ENCODE measurements at regions not wholly inside any gene's neighbourhood (a gene's known extent, or its start where the extent isn't known, plus 50 kb on each side); places are given as distances from the start of the nearest gene placed in this dataset.
A peak's percentile ranks its signal among the peaks of the same experiment; 100 is the strongest.

GRCh38 chr7:138289864-138290263 is 170.2 kb upstream of the TRIM24 start:
- Histone ChIP-seq H3K27ac (no peak overlapping the region), H3K4me3 (no peak overlapping the region), H3K9ac (no peak overlapping the region), H3K27me3 (no peaks in the 10 kb centered on the region), H4K20me1 (no peaks in the 10 kb centered on the region), H3K4me2 (no peak overlapping the region), H3K4me1 (peaks cover 5 to 12% (median 9%) of the 10 kb centered on the region in 10 experiments), H3K36me3 (peaks cover 0 to 3% (median 0%) of the 10 kb centered on the region in 11 experiments; a peak in 1 of 22 replicates), H3K9me3 (replicated peaks in 1 of 11) (peaks cover 19 to 31% (median 22%) of the 10 kb centered on the region in 11 experiments)
- TF ChIP-seq Cebpa-rat (IDR thresholded peaks at IDR 0.05), result no peak

- Histone ChIP-seq H3K36me3 (peaks cover 0 to 3% (median 0%) of the 10 kb centered on the region in 11 experiments; a peak in 1 of 22 replicates), H4K20me1 (no peaks in the 10 kb centered on the region; a peak in 1 of 22 replicates), H3K4me2 (no peak overlapping the region), H3K27me3 (no peaks in the 10 kb centered on the region), H3K9me3 (replicated peaks in 1 of 11) (peaks cover 19 to 31% (median 23%) of the 10 kb centered on the region in 11 experiments), H3K4me3 (no peak overlapping the region), H3K4me1 (peaks cover 9 to 21% (median 16%) of the 10 kb centered on the region in 10 experiments), H3K27ac (no peak overlapping the region), H3K9ac (no peak overlapping the region)
- TF ChIP-seq Cebpa-rat (IDR thresholded peaks at IDR 0.05), result no peak
These were observed 167.1 kb upstream of the TRIM24 start for GRCh38 chr7:138292951-138293350.

- H3K27me3 ChIP-seq, result no peaks in the 10 kb centered on the region
- H3K27ac ChIP-seq, result peak overlapping the region in 1 of 11 experiments; percentile 18; a peak in 2 of 22 replicates
- no peaks in the 10 kb centered on the region; a peak in 1 of 22 replicates for H3K36me3 ChIP-seq
- TF ChIP-seq Cebpa-rat (IDR thresholded peaks at IDR 0.05), result no peak
- peaks cover 9 to 21% (median 16%) of the 10 kb centered on the region in 10 experiments for H3K4me1 ChIP-seq
- H3K9ac ChIP-seq, result no peak overlapping the region
- no peak overlapping the region for H3K4me3 ChIP-seq
- peak overlapping the region; percentile 35 to 73 (median 54) for H3K4me2 ChIP-seq
- H4K20me1 ChIP-seq, result no peaks in the 10 kb centered on the region; a peak in 1 of 22 replicates
- H3K9me3 ChIP-seq (replicated peaks in 1 of 11), result peaks cover 7 to 18% (median 9%) of the 10 kb centered on the region in 11 experiments
These were observed 164.9 kb upstream of the TRIM24 start for GRCh38 chr7:138295049-138295637.

DNA sequence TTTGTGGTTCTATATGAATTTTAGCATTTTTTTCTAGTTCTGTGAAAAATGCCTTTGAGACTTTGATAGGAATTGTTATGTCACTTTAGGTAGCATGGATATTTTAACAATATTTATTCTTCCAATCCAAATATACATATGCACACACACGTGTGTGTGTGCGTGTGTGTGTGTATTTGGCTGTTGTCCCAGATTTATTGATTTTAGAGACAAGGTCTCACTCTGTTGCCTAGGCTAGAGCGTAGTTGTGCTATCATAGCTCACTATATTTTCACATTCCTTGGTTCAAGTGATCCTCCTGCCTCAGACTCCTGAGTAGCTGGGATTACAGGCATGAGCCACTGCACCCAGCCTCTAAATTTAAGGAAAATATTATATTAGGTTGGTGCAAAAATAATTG is 162.5 kb upstream of the TRIM24 start:
- Histone ChIP-seq H3K36me3 (no peaks in the 10 kb centered on the region), H3K4me1 (peaks cover 9 to 21% (median 16%) of the 10 kb centered on the region in 10 experiments), H3K4me3 (no peak overlapping the region), H4K20me1 (no peaks in the 10 kb centered on the region; a peak in 1 of 22 replicates), H3K9ac (no peak overlapping the region), H3K4me2 (no peak overlapping the region), H3K27me3 (no peaks in the 10 kb centered on the region), H3K27ac (no peak overlapping the region), H3K9me3 (replicated peaks in 1 of 11) (peaks cover 0 to 9% (median 0%) of the 10 kb centered on the region in 11 experiments; a peak in 3 of 22 replicates)
- TF ChIP-seq Cebpa-rat (IDR thresholded peaks at IDR 0.05), result no peak

DNA sequence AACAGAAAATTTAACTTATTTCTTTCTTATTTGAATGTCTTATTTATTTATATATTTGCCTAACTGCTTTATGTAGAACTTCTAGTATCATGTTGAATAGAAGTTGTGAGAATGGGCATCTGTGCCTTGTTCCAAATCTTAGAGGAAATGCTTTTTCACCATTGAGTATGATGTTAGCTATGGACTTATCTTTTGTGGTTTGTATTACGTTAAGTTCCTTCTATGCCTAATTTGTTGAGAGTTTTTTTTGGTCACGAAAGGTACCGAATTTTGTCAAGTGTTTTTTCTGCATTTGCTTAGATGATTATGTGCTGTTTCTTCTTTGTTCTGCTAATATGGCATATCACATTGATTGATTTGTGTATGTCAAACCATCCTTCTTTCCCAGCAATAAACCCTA is 161.0 kb upstream of the TRIM24 start:
- no peak for TF ChIP-seq Cebpa-rat (IDR thresholded peaks at IDR 0.05)
- Histone ChIP-seq H3K9ac (no peak overlapping the region), H3K4me3 (no peak overlapping the region)

DNA sequence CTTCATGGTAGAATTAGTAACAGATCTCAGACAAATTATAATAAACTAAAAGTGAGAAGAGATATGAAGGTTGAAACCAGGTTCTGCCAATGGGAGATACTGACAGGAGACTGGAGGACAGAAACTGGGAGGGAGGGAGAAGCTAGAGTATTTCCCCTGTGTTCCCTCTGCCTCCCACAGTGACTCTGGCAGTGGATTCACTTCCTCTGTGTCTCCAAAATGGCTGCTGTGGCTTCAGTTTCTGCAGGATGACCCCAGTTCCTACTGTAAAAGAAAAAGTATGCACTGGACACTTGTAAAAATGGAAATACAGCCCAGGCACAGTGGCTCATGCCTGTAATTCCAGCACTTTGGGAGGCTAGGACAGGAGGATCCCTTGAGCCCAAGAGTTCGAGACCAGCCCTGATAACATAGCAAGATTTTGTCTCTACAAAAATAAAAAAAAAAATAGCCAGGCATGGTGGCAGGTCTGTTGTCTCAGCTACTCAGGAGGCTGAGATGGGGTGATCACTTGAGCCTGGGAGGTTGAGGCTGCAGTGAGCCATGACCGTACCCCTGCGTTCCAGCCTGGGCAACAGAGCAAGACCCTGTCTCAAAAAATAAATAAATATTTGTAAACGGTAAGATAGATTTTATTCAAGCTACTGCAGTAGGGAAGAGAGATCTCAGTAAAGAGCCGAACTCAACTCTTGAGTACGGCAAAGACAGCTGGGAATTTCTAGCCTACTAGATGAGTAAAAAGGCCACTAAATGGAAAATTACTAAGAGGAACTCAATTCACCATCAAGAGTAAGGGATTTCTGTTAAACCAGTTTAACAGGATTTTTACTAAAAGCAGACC is 156.6 kb upstream of the TRIM24 start:
- peaks cover 0 to 8% (median 0%) of the 10 kb centered on the region in 11 experiments; a peak in 2 of 22 replicates for H3K9me3 ChIP-seq (replicated peaks in 1 of 11)
- no peak for TF ChIP-seq Cebpa-rat (IDR thresholded peaks at IDR 0.05)
- H3K9ac ChIP-seq, result no peak overlapping the region
- no peaks in the 10 kb centered on the region for H4K20me1 ChIP-seq
- H3K4me2 ChIP-seq, result peak overlapping the region in 2 of 11 experiments; percentile 32 to 45; a peak in 3 of 22 replicates
- peaks cover 0 to 14% (median 0%) of the 10 kb centered on the region in 10 experiments; a peak in 3 of 20 replicates for H3K4me1 ChIP-seq
- H3K36me3 ChIP-seq, result no peaks in the 10 kb centered on the region
- no peak overlapping the region for H3K27ac ChIP-seq
- H3K27me3 ChIP-seq, result no peaks in the 10 kb centered on the region
- H3K4me3 ChIP-seq, result no peak overlapping the region

More for the DNA sequence above, 161.0 kb upstream of the TRIM24 start:
- Histone ChIP-seq H3K4me1 (peaks cover 9 to 30% (median 15%) of the 10 kb centered on the region in 10 experiments), H4K20me1 (no peaks in the 10 kb centered on the region; a peak in 1 of 22 replicates), H3K36me3 (no peaks in the 10 kb centered on the region), H3K27me3 (no peaks in the 10 kb centered on the region), H3K4me2 (no peak overlapping the region), H3K9me3 (replicated peaks in 1 of 11) (peaks cover 0 to 14% (median 0%) of the 10 kb centered on the region in 11 experiments; a peak in 5 of 22 replicates), H3K27ac (no peak overlapping the region)

DNA sequence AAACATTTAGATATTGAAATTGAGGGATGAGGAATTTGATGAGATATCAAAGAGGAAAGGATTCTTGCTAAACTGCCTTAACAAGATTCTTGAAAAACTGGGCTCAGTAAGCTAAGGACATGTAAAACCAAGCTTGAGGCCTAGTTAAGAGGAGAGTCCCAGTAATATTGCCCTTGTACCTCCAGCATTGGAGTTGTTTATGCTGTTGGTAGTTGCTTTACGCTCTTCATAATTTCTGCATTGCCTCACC is 156.1 kb upstream of the TRIM24 start:
- Histone ChIP-seq H3K4me1 (peaks cover 0 to 14% (median 0%) of the 10 kb centered on the region in 10 experiments; a peak in 3 of 20 replicates), H4K20me1 (no peaks in the 10 kb centered on the region), H3K4me2 (no peak overlapping the region; a peak in 1 of 22 replicates), H3K9me3 (replicated peaks in 1 of 11) (peaks cover 0 to 8% (median 0%) of the 10 kb centered on the region in 11 experiments; a peak in 2 of 22 replicates), H3K4me3 (no peak overlapping the region), H3K36me3 (no peaks in the 10 kb centered on the region), H3K9ac (no peak overlapping the region), H3K27ac (no peak overlapping the region), H3K27me3 (no peaks in the 10 kb centered on the region)
- TF ChIP-seq Cebpa-rat (IDR thresholded peaks at IDR 0.05), result no peak

DNA sequence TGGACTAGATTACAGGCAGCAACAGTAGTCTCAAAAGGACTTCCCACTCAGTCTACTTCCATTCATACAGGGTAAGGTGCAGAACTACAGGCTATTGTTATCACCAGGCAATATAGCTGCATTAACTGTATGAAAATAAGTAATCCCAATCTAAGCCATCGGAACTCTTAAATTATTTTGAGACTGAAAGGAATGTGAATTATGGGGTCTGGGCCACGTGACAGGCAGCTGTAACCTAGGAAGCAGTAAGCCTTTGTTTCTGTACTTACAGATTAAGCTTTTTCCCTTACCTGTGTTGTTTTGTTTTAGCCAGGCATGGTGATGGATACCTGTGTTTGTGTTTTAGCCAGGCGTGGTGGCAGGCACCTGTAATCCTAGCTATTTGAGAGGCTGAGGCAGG is 152.4 kb upstream of the TRIM24 start:
- Histone ChIP-seq H3K27ac (no peak overlapping the region), H3K9ac (no peak overlapping the region), H3K36me3 (no peaks in the 10 kb centered on the region), H3K4me1 (peaks cover 0 to 14% (median 0%) of the 10 kb centered on the region in 10 experiments; a peak in 3 of 20 replicates), H4K20me1 (no peaks in the 10 kb centered on the region), H3K4me3 (no peak overlapping the region), H3K9me3 (replicated peaks in 1 of 11) (peaks cover 0 to 11% (median 4%) of the 10 kb centered on the region in 11 experiments; a peak in 4 of 22 replicates), H3K27me3 (no peaks in the 10 kb centered on the region), H3K4me2 (no peak overlapping the region)
- no peak for TF ChIP-seq Cebpa-rat (IDR thresholded peaks at IDR 0.05)

DNA sequence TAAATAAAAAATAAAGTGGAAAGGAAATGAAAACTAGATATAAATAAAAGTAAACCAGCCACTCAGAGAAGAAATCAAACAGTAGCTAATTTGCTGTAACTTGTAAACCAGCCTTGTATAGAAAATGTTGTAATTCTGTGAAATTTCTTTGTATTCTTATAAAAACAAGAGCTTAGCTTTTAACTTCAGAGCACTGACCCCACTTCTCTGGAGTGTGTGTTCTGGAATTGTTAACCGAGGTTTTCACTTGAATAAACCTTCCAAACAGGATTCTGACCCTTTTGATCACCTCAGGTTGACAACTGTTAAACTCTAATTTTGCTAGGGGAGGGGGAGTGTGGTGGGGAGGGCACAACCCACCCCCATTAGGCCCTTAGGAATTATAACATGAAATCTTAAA is 151.9 kb upstream of the TRIM24 start:
- Histone ChIP-seq H3K4me2 (no peak overlapping the region), H3K9me3 (replicated peaks in 1 of 11) (peaks cover 0 to 11% (median 4%) of the 10 kb centered on the region in 11 experiments; a peak in 4 of 22 replicates), H3K27ac (no peak overlapping the region), H4K20me1 (no peaks in the 10 kb centered on the region), H3K9ac (no peak overlapping the region), H3K4me1 (peaks cover 0 to 10% (median 0%) of the 10 kb centered on the region in 10 experiments; a peak in 3 of 20 replicates), H3K4me3 (no peak overlapping the region), H3K27me3 (no peaks in the 10 kb centered on the region), H3K36me3 (no peaks in the 10 kb centered on the region)
- no peak for TF ChIP-seq Cebpa-rat (IDR thresholded peaks at IDR 0.05)
